ENCODE measurements at regions not wholly inside any gene's neighbourhood (a gene's known extent, or its start where the extent isn't known, plus 50 kb on each side); places are given as distances from the start of the nearest gene placed in this dataset.

DNA sequence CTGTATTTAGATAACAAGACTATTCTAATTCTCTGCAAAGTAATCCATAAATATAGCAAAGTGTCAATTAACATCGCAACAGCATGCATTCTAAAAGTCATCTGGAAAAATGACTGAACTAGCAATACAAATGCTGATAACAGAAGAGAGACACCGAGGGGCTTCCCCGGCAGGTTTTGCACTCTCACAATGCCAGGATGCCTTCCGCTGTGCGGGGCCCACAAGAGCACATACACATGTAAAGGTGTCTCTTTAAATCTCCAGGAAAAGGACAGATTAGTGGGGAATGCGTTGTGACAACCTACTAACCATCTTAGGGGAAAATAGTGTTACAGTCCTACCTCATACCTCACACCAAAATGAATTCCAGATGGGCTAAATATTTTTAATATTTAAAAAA lies 86.9 kb downstream of the CXCL12 start:
- CTCF ChIA-PET: no interaction called here

DNA sequence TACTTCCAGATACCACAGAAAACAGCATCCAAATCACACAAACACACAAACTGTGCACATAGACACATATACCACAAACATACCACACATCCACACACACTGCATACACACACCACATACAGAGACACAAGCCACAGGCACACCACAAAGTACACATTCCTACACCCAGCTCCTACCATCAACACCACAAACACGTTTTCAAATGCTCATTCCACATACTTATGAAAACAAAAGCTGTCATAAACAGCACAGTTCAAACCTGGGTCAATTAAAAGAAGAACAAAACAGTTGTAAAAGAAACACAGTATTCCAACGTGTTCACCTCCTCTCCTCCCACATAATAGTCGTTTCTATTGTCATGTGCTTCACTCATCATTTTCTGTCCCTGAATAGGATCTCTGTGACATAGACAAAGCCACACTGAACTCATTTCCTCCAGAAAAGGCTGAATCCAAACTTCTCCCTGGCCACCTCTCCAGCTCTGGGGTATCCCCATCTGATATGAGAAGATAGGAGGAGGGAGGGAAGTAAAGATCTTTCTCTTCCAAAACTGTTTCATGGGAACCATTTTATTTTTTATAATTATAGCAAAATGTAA lies 89.2 kb downstream of the CXCL12 start:
- POLR2A ChIA-PET: no interaction called here
- Mint-ChIP-seq H3K36me3 (ENCODE audit: low read depth) (no peaks in the 10 kb centered on the region), H3K9me3 (ENCODE audit: insufficient read depth) (no peaks in the 10 kb centered on the region), H3K27me3 (ENCODE audit: low read depth) (peaks cover 20% of the 10 kb centered on the region), H3K27ac (no peak overlapping the region), H3K4me1 (ENCODE audit: low read depth) (no peaks in the 10 kb centered on the region), H3K4me3 (no peak overlapping the region)
- CTCF ChIA-PET: no interaction called here
- DNase-seq (no peak), ATAC-seq (no peak)

More for the DNA sequence above, 86.9 kb downstream of the CXCL12 start:
- POLR2A ChIA-PET: no interaction called here
- H3K27me3 Mint-ChIP-seq (ENCODE audit: low read depth): peaks cover 12% of the 10 kb centered on the region
- DNase-seq: peak; percentile 6
- H3K36me3 Mint-ChIP-seq (ENCODE audit: low read depth): no peaks in the 10 kb centered on the region
- ATAC-seq: no peak
- no peak overlapping the region for H3K27ac Mint-ChIP-seq
- H3K9me3 Mint-ChIP-seq (ENCODE audit: insufficient read depth): no peaks in the 10 kb centered on the region
- H3K4me1 Mint-ChIP-seq (ENCODE audit: low read depth): no peaks in the 10 kb centered on the region
- no peak overlapping the region for H3K4me3 Mint-ChIP-seq

DNA sequence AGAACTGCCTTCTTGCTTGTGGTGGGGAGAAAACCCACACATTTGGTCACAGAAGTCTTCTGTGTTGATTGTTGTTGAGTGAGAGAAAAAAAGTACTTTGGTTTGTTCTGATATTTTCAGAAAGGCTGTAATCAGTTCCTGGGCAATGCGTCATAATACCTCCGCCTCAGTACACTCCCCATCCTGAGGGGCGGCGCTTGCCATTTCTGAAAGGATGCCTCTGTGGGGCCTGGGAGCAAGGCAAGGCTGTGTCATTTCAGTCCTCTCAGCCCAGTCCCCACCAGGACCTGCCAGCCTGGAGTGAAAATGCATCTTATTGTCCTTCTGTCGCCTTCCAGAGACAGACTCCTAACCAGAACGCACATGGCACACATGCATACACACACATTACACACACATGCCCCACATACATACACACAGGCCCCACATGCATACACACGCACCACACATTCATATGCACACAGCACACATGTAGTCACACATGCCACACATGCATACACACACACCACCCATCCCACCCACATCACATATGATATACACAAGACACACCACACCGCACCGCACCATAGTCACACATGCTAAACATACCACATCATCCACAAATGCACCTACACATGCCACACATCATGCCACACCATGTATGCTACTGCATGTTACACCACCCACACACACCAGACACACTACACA lies 90.0 kb downstream of the CXCL12 start:
- H3K36me3 Mint-ChIP-seq (ENCODE audit: low read depth): no peaks in the 10 kb centered on the region
- H3K9me3 Mint-ChIP-seq (ENCODE audit: insufficient read depth): no peaks in the 10 kb centered on the region
- no peak for DNase-seq
- no peak overlapping the region for H3K4me3 Mint-ChIP-seq
- H3K27me3 Mint-ChIP-seq (ENCODE audit: low read depth): peaks cover 21% of the 10 kb centered on the region
- H3K27ac Mint-ChIP-seq: no peak overlapping the region
- CTCF ChIA-PET: interaction anchor here (0.9 kb wide), 1 partner anchor 90 kb away, joined by 3 read pairs; no protein-coding TSS in a partner anchor
- no peak for ATAC-seq
- POLR2A ChIA-PET: no interaction called here
- H3K4me1 Mint-ChIP-seq (ENCODE audit: low read depth): no peaks in the 10 kb centered on the region

DNA sequence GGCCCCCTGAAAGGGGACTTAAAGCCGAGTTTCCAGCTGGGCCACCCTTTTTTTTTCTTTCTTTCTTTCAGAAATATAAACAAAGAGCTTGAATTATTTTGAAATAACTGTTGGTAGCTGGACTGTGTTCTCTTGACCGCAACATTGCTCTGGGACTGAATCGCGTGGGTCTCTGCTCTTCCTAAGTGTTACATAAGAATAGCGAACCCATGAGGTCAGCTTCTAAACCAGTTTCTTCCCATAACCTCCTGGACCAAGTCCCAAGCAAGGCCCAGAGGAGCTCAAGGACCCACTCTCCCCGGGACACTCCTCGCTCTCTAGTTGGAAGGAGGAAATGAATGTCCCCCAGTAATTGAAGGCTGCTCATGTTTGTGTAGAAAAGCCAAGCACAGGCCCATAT lies 91.1 kb downstream of the CXCL12 start:
- DNase-seq (no peak), ATAC-seq (no peak)
- no peak overlapping the region for H3K4me3 Mint-ChIP-seq
- H3K4me1 Mint-ChIP-seq (ENCODE audit: low read depth): no peaks in the 10 kb centered on the region
- POLR2A ChIA-PET: no interaction called here
- H3K36me3 Mint-ChIP-seq (ENCODE audit: low read depth): no peaks in the 10 kb centered on the region
- no peaks in the 10 kb centered on the region for H3K9me3 Mint-ChIP-seq (ENCODE audit: insufficient read depth)
- CTCF ChIA-PET: interaction anchor here (0.9 kb wide), 1 partner anchor 92 kb away, joined by 3 read pairs; no protein-coding TSS in a partner anchor
- no peak overlapping the region for H3K27ac Mint-ChIP-seq
- peaks cover 24% of the 10 kb centered on the region for H3K27me3 Mint-ChIP-seq (ENCODE audit: low read depth)

DNA sequence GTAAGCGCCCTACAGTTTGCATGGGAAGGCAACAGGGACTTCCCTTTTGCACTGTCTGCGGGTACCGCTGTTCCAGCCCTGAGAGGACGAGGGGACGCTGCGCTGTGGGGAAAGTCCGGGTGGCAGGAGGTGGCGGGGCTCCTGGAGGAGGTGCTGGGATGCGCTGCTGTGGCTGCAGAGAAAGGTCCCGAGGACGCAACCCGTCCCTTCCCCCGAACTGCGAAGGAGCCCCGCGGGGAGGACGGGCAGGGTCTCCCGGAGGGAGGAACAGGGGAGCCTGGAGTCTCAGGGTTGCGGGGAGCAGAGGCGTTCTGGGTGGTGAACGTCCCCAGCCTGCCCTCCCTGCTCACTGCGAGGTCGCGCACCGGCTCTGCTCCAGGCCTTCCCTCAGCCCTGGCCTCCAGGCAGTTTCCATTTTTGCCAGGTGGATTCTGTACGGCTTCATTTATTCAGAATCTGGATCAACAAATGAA lies 91.6 kb downstream of the CXCL12 start:
- POLR2A ChIA-PET: no interaction called here
- Mint-ChIP-seq H3K27me3 (ENCODE audit: low read depth) (peaks cover 25% of the 10 kb centered on the region), H3K36me3 (ENCODE audit: low read depth) (no peaks in the 10 kb centered on the region), H3K9me3 (ENCODE audit: insufficient read depth) (no peaks in the 10 kb centered on the region), H3K4me3 (no peak overlapping the region), H3K4me1 (ENCODE audit: low read depth) (no peaks in the 10 kb centered on the region), H3K27ac (no peak overlapping the region)
- DNase-seq (no peak), ATAC-seq (no peak)
- CTCF ChIA-PET: no interaction called here

DNA sequence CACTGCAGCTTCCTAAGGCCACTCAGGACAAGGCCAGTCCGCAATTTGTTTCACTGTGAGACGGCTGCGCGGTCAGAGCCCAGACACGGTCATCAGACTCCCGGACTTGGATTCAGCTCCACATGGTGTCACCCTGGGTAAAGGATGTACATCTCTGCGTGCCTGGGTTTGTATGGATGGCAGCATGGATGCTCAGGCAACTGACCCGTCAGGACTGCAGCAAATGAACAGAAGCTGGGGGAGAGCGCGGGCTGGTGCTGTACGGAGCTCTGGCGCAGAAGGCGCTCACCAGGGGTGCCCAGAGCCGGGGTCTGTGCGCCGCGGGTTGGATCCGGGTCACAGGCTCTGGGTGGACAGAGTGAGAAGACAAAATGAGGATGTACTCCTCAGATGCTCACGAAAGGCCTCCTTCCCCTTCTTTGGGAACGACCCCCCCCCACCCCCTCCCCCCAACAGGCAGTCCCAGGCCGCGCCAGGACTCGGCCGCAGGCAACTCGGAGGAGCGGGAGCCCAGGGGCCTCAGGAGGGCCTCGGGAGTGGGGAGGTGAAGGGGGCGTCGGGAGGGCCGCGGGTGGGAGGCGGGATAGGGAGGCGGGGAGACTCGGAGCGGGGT lies 92.4 kb downstream of the CXCL12 start:
- Mint-ChIP-seq H3K4me3 (no peak overlapping the region), H3K27ac (no peak overlapping the region), H3K9me3 (ENCODE audit: insufficient read depth) (no peaks in the 10 kb centered on the region), H3K36me3 (ENCODE audit: low read depth) (no peaks in the 10 kb centered on the region), H3K27me3 (ENCODE audit: low read depth) (peaks cover 22% of the 10 kb centered on the region), H3K4me1 (ENCODE audit: low read depth) (no peaks in the 10 kb centered on the region)
- CTCF ChIA-PET: no interaction called here
- POLR2A ChIA-PET: no interaction called here
- ATAC-seq (no peak), DNase-seq (no peak)

DNA sequence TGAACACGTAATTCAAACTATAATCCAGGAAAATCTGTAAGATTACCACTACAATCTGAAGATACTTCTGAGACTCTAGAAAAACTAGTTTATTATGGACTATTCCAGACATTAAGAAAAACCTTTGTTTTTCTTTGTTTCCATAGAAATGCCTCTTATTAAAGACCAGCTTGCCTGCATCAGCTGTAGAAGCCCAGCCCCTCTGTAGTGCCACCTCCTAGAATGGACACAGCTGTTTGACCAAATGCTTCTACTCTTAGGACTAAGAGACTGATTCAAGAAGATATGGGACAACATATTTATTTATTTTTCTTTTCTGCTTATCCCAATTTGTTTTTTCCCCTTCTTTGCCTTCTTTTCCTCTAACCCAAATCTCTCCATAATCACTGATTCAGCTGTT lies 93.8 kb downstream of the CXCL12 start:
- ChIA-PET POLR2A (no interaction called here), CTCF (no interaction called here)
- Mint-ChIP-seq H3K9me3 (ENCODE audit: insufficient read depth) (no peaks in the 10 kb centered on the region), H3K27me3 (ENCODE audit: low read depth) (peaks cover 20% of the 10 kb centered on the region), H3K27ac (no peak overlapping the region), H3K4me1 (ENCODE audit: low read depth) (no peaks in the 10 kb centered on the region), H3K4me3 (no peak overlapping the region), H3K36me3 (ENCODE audit: low read depth) (no peaks in the 10 kb centered on the region)
- no peak for ATAC-seq
- no peak for DNase-seq

DNA sequence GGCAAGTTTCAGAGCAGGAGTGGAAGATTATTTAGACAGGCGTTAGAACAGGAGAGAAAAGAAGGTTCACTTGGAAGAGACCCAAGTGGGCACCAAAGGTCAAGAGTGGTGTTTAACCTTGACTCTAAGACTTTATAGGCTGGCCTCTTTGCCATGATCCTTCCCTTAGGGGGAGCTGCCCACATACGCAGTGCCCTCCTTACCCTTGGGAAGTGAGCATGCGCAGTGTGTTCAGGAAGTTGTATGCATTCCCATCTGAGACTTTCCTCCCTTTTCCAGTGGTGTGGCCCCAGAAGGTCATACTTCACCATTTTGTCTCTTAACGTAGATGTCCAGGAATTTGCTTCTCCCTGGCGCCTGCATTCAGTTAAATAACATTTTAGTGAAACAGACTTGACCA lies 95.8 kb downstream of the CXCL12 start:
- H3K4me1 Mint-ChIP-seq (ENCODE audit: low read depth): no peaks in the 10 kb centered on the region
- no peak for DNase-seq
- no peak overlapping the region for H3K27ac Mint-ChIP-seq
- POLR2A ChIA-PET: no interaction called here
- no peaks in the 10 kb centered on the region for H3K9me3 Mint-ChIP-seq (ENCODE audit: insufficient read depth)
- peaks cover 20% of the 10 kb centered on the region for H3K27me3 Mint-ChIP-seq (ENCODE audit: low read depth)
- no peaks in the 10 kb centered on the region for H3K36me3 Mint-ChIP-seq (ENCODE audit: low read depth)
- no peak overlapping the region for H3K4me3 Mint-ChIP-seq
- ATAC-seq: no peak
- CTCF ChIA-PET: no interaction called here

DNA sequence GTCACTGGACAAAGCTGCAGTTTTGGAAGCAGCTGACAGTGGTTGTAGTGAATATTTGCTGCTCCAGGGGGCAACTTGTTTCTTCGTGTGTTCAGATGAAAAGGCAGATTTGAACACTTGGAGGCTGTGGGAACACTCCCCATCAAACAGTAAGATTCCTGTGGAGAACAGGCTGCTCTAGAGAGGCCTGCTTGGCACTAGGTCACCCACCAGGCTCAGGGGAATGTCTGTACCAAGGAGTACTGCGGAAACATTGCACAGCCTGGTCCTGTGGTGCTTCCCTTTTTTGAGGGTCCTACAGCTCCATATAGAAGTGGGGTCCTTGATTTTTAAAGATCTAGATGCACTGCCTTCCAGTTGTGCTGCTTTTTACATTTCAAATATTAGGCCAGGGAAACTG lies 97.5 kb downstream of the CXCL12 start:
- Mint-ChIP-seq H3K27me3 (ENCODE audit: low read depth) (peaks cover 14% of the 10 kb centered on the region), H3K9me3 (ENCODE audit: insufficient read depth) (no peaks in the 10 kb centered on the region), H3K27ac (no peak overlapping the region), H3K4me3 (no peak overlapping the region), H3K36me3 (ENCODE audit: low read depth) (no peaks in the 10 kb centered on the region), H3K4me1 (ENCODE audit: low read depth) (no peaks in the 10 kb centered on the region)
- ATAC-seq: no peak
- DNase-seq: no peak
- POLR2A ChIA-PET: no interaction called here
- CTCF ChIA-PET: no interaction called here

DNA sequence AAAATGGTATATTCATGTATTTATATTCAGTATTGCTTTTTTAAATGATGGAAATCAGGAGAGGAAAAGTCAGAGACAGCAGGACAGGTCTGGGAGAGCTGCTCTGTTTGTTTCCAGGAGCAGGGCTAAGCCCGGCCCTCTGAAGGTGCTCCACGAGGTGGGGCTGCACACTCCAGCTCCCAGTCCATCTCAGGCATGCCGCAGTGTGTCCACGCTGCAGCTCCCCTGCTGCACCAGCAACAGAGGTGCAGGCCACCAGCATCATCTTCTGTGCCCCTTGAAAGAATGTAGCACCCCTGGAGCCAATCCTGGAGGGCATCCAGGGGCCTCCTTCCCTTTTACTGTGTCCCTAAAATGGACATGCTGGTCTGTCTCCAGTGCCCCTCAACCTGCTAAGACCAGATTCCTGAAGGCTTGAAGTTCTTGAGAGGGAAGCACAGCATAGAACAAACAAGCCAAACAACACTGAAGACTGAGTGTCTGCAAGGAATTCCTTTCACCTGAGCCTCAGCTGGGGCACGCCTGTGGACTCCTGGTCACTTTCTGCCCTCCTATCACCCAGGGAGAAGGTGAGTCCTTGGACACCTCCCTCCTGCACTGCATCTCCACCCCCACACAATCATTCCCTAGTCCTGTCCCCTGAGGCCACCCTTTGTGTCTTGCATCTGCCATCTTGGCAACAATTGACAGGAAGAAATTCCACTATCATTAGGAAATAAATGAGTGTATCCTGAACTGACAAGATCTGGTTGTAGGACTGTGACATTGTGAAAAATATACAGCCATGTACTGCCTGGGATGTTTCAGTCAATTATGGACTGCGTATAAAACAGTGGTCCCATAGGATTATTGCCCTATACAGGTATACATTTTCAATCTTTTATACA lies 100.5 kb downstream of the CXCL12 start:
- CTCF ChIA-PET: no interaction called here
- Mint-ChIP-seq H3K9me3 (ENCODE audit: insufficient read depth) (no peaks in the 10 kb centered on the region), H3K4me1 (ENCODE audit: low read depth) (no peaks in the 10 kb centered on the region), H3K27ac (no peak overlapping the region), H3K27me3 (ENCODE audit: low read depth) (peaks cover 3% of the 10 kb centered on the region), H3K36me3 (ENCODE audit: low read depth) (no peaks in the 10 kb centered on the region), H3K4me3 (no peak overlapping the region)
- DNase-seq (no peak), ATAC-seq (no peak)
- POLR2A ChIA-PET: no interaction called here

DNA sequence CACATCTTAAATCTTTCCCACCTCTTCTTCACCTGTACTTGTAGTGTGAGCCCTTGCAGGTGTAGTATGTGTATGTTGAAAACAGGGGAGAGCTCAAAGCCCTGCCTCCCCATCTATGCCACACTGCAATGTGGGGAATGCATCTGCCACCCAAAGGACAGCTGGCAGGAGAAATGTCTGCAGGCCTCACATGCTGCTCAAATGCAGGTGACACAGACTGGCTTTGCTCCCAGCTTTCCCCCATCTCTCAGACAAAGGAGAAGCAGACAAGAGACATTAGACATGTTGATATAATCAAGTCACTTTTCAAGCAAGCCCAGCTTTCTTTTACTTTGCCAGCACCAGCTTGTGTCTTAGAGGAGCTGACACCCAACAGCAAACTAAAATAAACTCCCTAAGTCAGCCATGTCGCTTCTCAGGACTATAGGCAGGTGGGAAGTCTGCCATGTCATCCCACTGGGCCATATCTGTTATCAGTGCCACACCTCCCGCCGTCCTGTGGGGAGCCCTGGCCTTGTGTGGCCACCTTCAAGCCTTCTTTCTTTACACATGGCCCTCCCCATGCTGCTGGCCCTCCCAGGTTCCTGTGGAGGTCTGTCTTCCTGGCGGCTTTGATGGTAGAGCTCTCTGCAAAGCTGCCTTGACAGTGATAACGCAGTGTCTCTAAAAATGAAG lies 102.1 kb downstream of the CXCL12 start:
- Mint-ChIP-seq H3K4me3 (no peak overlapping the region), H3K27ac (no peak overlapping the region), H3K4me1 (ENCODE audit: low read depth) (no peaks in the 10 kb centered on the region), H3K36me3 (ENCODE audit: low read depth) (no peaks in the 10 kb centered on the region), H3K9me3 (ENCODE audit: insufficient read depth) (no peaks in the 10 kb centered on the region), H3K27me3 (ENCODE audit: low read depth) (no peaks in the 10 kb centered on the region)
- ChIA-PET CTCF (no interaction called here), POLR2A (no interaction called here)
- ATAC-seq (no peak), DNase-seq (no peak)

DNA sequence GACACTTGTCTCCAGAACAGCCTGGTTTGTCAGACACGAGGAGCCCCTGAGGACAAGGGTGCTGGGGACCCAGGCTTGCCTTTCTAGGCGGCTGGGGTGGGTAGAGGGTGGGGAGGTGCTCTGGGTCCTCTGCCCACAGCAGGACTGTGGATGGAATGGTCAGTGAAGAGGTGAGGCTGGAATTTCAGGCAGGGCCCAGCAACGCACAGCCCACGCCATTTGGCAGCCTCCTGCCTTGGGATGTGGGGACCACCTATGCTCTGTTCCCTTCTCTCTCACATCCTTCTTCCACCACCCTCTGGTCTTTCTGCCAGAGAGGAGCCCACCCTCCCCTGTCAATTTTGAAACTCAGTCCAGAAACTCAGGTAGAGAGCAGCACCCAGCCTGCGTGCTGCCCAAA lies 103.2 kb downstream of the CXCL12 start:
- Mint-ChIP-seq H3K4me1 (ENCODE audit: low read depth) (no peaks in the 10 kb centered on the region), H3K27me3 (ENCODE audit: low read depth) (no peaks in the 10 kb centered on the region), H3K27ac (no peak overlapping the region), H3K4me3 (no peak overlapping the region), H3K9me3 (ENCODE audit: insufficient read depth) (no peaks in the 10 kb centered on the region), H3K36me3 (ENCODE audit: low read depth) (no peaks in the 10 kb centered on the region)
- ATAC-seq (no peak), DNase-seq (no peak)
- POLR2A ChIA-PET: no interaction called here
- CTCF ChIA-PET: no interaction called here

Measured in activated CD8-positive, alpha-beta T cell treated with anti-CD3 and anti-CD28 coated beads, Interleukin-2, amount 10 ng/mL, durations not matched to agents 7 days and 5 days (primary cell).